ENCODE measurements at regions not wholly inside any gene's neighbourhood (a gene's known extent, or its start where the extent isn't known, plus 50 kb on each side); places are given as distances from the start of the nearest gene placed in this dataset.

- H4K20me1 ChIP-seq (ENCODE audit: insufficient read depth, low read length): no peaks in the 10 kb centered on the region
- H3K9ac ChIP-seq (ENCODE audit: low read depth, low read length): no peak overlapping the region
- H2BK20ac ChIP-seq (ENCODE audit: low read depth, low read length): no peak overlapping the region
- H4K91ac ChIP-seq (ENCODE audit: insufficient read depth, low read depth, low read length): no peak overlapping the region
- no peak overlapping the region for H2BK120ac ChIP-seq (ENCODE audit: low read depth, low read length)
- no peaks in the 10 kb centered on the region for H3K4me1 ChIP-seq (ENCODE audit: control insufficient read depth, insufficient read depth, low read length)
- intact Hi-C loops (cut with micrococcal nuclease): no loop called here
- H2AK5ac ChIP-seq (ENCODE audit: low read depth, low read length): no peak overlapping the region
- no peaks in the 10 kb centered on the region for H3K79me1 ChIP-seq (ENCODE audit: low read depth in 1 of 2, low read length in 2 of 2)
- ChIA-PET POLR2A (ENCODE audit: unreplicated experiment) (no interaction called here), CTCF (no interaction called here)
- H2AFZ ChIP-seq (replicated peaks; ENCODE audit: low read length, poor library complexity): no peak overlapping the region
- ATAC-seq (ENCODE audit: low read depth) (no peak), DNase-seq (no peak)
- H3K14ac ChIP-seq (replicated peaks; ENCODE audit: low read depth, low read length): no peak overlapping the region
- H2AK9ac ChIP-seq (replicated peaks; ENCODE audit: low read depth, low read length, poor library complexity): no peak overlapping the region
- H3K18ac ChIP-seq (ENCODE audit: low read depth, low read length): no peak overlapping the region
- no peak overlapping the region for H3K4me3 ChIP-seq (ENCODE audit: insufficient read depth, low read depth, low read length)
- WGBS, 2 experiments (ENCODE audit: extremely low coverage in 2 of 2, insufficient read length in 1 of 2): 20% methylated on average over 1 of the region's 3 CpGs; no CpG with 5 or more reads in 1 of the 2 experiments
- no peak overlapping the region for H2BK15ac ChIP-seq (ENCODE audit: low read depth, low read length)
- dilution Hi-C loops (cut with HindIII; ENCODE audit: low sequenced_read_pairs, unreplicated experiment): no loop called here
- no peaks in the 10 kb centered on the region for H3K9me1 ChIP-seq (ENCODE audit: insufficient read depth, low read length)
- H3K27ac ChIP-seq (ENCODE audit: insufficient read depth, low read length): no peak overlapping the region
- H3K4me2 ChIP-seq (ENCODE audit: low read depth, low read length): no peak overlapping the region
- no peak overlapping the region for H4K5ac ChIP-seq (ENCODE audit: low read depth, low read length)
- H3K9me3 ChIP-seq (ENCODE audit: control insufficient read depth, insufficient read depth, low read length): no peaks in the 10 kb centered on the region
- H3K56ac ChIP-seq (ENCODE audit: extremely low read depth, insufficient read depth, low read length): no peak overlapping the region
- H3K27me3 ChIP-seq (ENCODE audit: control insufficient read depth, insufficient read depth, low read length): no peaks in the 10 kb centered on the region
- H4K8ac ChIP-seq (ENCODE audit: low read depth in 2 of 2, low read length in 2 of 2): no peak overlapping the region
- no TSS peak for BruUV-seq (replicated peaks)
- H2BK5ac ChIP-seq (ENCODE audit: low read depth, low read length, poor library complexity, severe bottlenecking): no peak overlapping the region
- no peaks in the 10 kb centered on the region for H3K36me3 ChIP-seq (ENCODE audit: control insufficient read depth, insufficient read depth, low read length)
- no peak overlapping the region for H3K23ac ChIP-seq (ENCODE audit: low read depth, low read length)
- in situ Hi-C loops (cut with MboI; ENCODE audit: low sequenced_read_pairs): no loop called here
- no peak overlapping the region for H3K4ac ChIP-seq (ENCODE audit: low read depth, low read length)
- TF ChIP-seq MAZ (IDR thresholded peaks at IDR 0.05; ENCODE audit: borderline replicate concordance, low read depth, low read length) (no peak), RFX5 (IDR thresholded peaks at IDR 0.05; ENCODE audit: low read depth, low read length) (no peak), BHLHE40 (IDR thresholded peaks at IDR 0.05; ENCODE audit: low read depth, low read length) (no peak), POLR2A (IDR thresholded peaks at IDR 0.05; ENCODE audit: low read depth, low read length) (no peak), CHD1 (IDR thresholded peaks at IDR 0.05; ENCODE audit: low read depth, low read length) (no peak), RCOR1 (IDR thresholded peaks at IDR 0.05; ENCODE audit: insufficient replicate concordance, low read length) (no peak), CEBPB (IDR thresholded peaks at IDR 0.05; ENCODE audit: low read depth, low read length) (no peak), USF2 (IDR thresholded peaks at IDR 0.05; ENCODE audit: low read depth, low read length) (no peak), NFE2L2 (IDR thresholded peaks at IDR 0.05; ENCODE audit: low read depth, low read length) (no peak), SMC3 (IDR thresholded peaks at IDR 0.05; ENCODE audit: low read depth, low read length) (no peak), FOS (IDR thresholded peaks at IDR 0.05; ENCODE audit: low read depth, low read length) (no peak), MAFK (IDR thresholded peaks at IDR 0.05; ENCODE audit: low read depth, low read length) (no peak), MXI1 (IDR thresholded peaks at IDR 0.05; ENCODE audit: borderline replicate concordance, low read depth, low read length) (no peak)
- TF ChIP-seq, protein P1, sequence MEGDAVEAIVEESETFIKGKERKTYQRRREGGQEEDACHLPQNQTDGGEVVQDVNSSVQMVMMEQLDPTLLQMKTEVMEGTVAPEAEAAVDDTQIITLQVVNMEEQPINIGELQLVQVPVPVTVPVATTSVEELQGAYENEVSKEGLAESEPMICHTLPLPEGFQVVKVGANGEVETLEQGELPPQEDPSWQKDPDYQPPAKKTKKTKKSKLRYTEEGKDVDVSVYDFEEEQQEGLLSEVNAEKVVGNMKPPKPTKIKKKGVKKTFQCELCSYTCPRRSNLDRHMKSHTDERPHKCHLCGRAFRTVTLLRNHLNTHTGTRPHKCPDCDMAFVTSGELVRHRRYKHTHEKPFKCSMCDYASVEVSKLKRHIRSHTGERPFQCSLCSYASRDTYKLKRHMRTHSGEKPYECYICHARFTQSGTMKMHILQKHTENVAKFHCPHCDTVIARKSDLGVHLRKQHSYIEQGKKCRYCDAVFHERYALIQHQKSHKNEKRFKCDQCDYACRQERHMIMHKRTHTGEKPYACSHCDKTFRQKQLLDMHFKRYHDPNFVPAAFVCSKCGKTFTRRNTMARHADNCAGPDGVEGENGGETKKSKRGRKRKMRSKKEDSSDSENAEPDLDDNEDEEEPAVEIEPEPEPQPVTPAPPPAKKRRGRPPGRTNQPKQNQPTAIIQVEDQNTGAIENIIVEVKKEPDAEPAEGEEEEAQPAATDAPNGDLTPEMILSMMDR (conservative IDR thresholded peaks at IDR 0.05; ENCODE audit: low read depth, low read length): no peak
- TF ChIP-seq, protein P2, sequence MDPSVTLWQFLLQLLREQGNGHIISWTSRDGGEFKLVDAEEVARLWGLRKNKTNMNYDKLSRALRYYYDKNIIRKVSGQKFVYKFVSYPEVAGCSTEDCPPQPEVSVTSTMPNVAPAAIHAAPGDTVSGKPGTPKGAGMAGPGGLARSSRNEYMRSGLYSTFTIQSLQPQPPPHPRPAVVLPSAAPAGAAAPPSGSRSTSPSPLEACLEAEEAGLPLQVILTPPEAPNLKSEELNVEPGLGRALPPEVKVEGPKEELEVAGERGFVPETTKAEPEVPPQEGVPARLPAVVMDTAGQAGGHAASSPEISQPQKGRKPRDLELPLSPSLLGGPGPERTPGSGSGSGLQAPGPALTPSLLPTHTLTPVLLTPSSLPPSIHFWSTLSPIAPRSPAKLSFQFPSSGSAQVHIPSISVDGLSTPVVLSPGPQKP (IDR thresholded peaks at IDR 0.05; ENCODE audit: borderline replicate concordance, low read depth, low read length): no peak
These were observed 80.9 kb downstream of the FASTKD2 start for GRCh38 chr2:206846331-206846730.
